Adipocyte (in vitro differentiated cells): ENCODE measurements at regions not wholly inside any gene's neighbourhood (a gene's known extent, or its start where the extent isn't known, plus 50 kb on each side); places are given as distances from the start of the nearest gene placed in this dataset.

Experiments used
- DNase-seq: peaks from one replicate; pipeline ENCODE4 v3.0.0-alpha.2; 2015; ENCODE audit warnings: low read depth
- H3K27me3 ChIP-seq: replicated peaks from 2 replicates; pipeline ENCODE4 v1.7.0; 2013; ENCODE audit warnings: mild to moderate bottlenecking, low read length, moderate library complexity; ENCODE audit not compliant: control insufficient read depth, insufficient read depth
- H3K36me3 ChIP-seq: 2 replicates; pipeline ENCODE4 v1.7.0; 2013; ENCODE audit warnings: low read length, mild to moderate bottlenecking, moderate library complexity; ENCODE audit not compliant: control insufficient read depth, insufficient read depth, severe bottlenecking
- H3K4me1 ChIP-seq: 2 replicates; pipeline ENCODE4 v1.7.0; 2013; ENCODE audit warnings: mild to moderate bottlenecking, low read length, moderate library complexity; ENCODE audit not compliant: control insufficient read depth, insufficient read depth
- H3K4me3 ChIP-seq: 2 replicates; pipeline ENCODE4 v1.7.0; 2013; ENCODE audit warnings: mild to moderate bottlenecking, low read length, moderate library complexity
- H3K9ac ChIP-seq: 2 replicates; pipeline ENCODE4 v1.7.0; 2013; ENCODE audit warnings: mild to moderate bottlenecking, low read length, moderate library complexity
- H3K9me3 ChIP-seq: 2 replicates; pipeline ENCODE4 v1.7.0; 2013; ENCODE audit warnings: mild to moderate bottlenecking, low read length, moderate library complexity; ENCODE audit not compliant: control insufficient read depth

DNA sequence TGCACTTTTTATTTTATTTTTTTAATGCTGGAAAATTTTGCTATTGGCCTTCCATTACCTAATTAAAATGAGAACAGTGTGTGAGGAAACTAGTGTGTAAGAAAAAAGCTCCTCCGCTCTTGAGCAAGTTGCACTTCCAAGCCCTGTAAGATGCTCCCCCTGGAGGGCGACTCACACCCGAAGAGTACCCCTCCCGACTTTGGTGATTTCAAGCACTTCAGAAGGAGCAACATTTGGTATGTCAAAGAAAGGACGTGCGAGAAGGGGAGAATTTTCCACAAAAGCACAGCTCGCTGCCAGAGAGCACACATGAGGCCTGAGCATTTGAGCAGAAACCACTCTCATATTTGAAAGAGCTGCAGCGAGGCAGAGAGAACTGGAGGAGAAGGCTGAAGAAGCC lies 504.4 kb downstream of the FGF9 start:
- Histone ChIP-seq H3K9ac (no peak overlapping the region), H3K27me3 (no peaks in the 10 kb centered on the region), H3K4me3 (no peak overlapping the region), H3K9me3 (no peaks in the 10 kb centered on the region), H3K4me1 (no peaks in the 10 kb centered on the region), H3K36me3 (no peaks in the 10 kb centered on the region)
- DNase-seq = no peak

DNA sequence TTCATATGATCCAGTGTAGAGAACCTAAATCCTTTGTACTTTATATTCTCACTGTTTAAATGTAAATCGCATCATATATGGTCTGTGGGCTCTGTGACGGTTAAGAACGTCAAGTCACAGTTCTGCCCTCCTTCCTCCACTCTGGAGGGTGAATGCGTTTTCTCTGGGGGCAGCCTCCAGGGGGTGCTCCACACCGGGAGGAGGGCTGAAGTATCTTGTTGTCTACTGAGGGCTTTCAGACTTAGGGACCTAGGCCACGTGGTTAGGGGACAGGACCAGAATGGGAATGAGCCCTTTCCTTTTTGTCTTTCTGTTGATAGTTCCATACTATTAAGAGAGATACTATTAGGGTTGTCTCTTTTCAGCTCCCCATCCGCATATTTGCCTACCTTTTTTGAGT lies 504.9 kb downstream of the FGF9 start:
- Histone ChIP-seq H3K36me3 (no peaks in the 10 kb centered on the region), H3K9me3 (no peaks in the 10 kb centered on the region), H3K9ac (no peak overlapping the region), H3K27me3 (no peaks in the 10 kb centered on the region), H3K4me1 (no peaks in the 10 kb centered on the region), H3K4me3 (no peak overlapping the region)
- DNase-seq = no peak

DNA sequence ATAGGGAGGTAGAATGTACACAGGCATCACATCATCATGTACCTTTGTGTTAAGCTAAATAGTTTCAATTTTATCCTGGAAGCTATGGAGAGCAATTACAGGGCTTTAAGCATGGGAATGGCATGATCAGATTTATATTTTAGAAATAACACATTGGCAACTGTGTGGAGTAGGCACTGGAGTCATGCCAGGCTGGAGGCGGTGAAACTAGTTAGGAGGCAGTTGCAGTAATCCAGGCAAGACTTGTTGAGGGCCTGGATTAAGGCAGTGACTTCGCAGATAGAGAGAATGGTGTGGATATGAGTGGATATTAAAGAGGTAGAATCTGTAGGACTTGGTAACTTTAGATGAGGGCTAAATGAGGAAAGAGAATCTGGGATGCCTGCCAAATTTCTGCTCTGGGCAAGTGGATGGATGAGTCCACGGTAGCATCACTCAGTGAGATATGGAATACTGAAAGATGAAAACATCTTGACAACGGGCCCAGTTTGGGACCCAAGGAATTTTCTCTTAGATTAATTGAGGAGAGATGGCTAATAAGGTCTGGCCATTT lies 506.2 kb downstream of the FGF9 start:
- no peaks in the 10 kb centered on the region for H3K4me1 ChIP-seq
- H3K9me3 ChIP-seq = no peaks in the 10 kb centered on the region
- no peak for DNase-seq
- no peak overlapping the region for H3K4me3 ChIP-seq
- H3K27me3 ChIP-seq = no peaks in the 10 kb centered on the region
- H3K36me3 ChIP-seq = no peaks in the 10 kb centered on the region
- H3K9ac ChIP-seq = no peak overlapping the region

DNA sequence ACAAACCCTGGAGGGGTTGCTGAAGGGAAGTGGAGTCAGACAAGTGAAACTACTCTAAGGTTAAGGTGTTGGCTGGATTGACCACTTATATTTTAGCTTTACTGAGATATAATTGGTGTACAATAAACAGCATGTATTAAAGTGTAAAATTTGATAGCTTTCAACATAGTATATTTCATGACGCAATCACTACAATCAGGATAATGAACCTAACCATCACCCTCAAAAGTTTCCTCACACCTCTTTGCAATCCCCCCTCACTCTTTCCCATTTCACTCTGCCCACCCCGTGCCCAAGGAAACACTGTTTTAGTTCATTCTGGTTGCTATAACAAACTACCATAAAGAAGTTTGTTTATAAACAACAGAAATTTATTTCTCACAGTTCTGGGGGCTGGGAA lies 508.0 kb downstream of the FGF9 start:
- no peak for DNase-seq
- Histone ChIP-seq H3K9me3 (no peaks in the 10 kb centered on the region), H3K4me3 (no peak overlapping the region), H3K4me1 (no peaks in the 10 kb centered on the region), H3K36me3 (no peaks in the 10 kb centered on the region), H3K9ac (no peak overlapping the region), H3K27me3 (no peaks in the 10 kb centered on the region)

DNA sequence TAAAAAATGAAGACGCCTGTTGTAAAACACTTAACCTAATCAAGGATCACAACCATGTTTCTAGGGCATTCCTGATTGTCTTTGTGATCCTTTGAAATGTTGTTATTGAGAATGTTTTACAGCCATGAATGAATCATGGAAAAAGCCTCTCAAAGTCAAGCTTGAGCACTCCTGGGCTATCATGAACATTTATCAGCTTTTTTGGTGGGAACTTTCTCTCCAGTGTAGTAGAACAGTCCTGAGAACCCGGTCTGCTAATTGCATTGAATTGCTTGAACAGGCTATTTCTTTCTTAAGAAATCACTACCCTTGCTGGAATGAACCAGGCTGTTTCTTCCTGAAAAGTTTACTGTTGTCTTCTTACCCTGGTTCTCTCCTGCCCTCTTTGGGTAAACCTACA lies 516.5 kb downstream of the FGF9 start:
- peaks cover 8% of the 10 kb centered on the region for H3K4me1 ChIP-seq
- no peak overlapping the region for H3K4me3 ChIP-seq
- H3K27me3 ChIP-seq = no peaks in the 10 kb centered on the region
- H3K36me3 ChIP-seq = no peaks in the 10 kb centered on the region
- H3K9ac ChIP-seq = no peak overlapping the region
- DNase-seq = no peak
- H3K9me3 ChIP-seq = no peaks in the 10 kb centered on the region

DNA sequence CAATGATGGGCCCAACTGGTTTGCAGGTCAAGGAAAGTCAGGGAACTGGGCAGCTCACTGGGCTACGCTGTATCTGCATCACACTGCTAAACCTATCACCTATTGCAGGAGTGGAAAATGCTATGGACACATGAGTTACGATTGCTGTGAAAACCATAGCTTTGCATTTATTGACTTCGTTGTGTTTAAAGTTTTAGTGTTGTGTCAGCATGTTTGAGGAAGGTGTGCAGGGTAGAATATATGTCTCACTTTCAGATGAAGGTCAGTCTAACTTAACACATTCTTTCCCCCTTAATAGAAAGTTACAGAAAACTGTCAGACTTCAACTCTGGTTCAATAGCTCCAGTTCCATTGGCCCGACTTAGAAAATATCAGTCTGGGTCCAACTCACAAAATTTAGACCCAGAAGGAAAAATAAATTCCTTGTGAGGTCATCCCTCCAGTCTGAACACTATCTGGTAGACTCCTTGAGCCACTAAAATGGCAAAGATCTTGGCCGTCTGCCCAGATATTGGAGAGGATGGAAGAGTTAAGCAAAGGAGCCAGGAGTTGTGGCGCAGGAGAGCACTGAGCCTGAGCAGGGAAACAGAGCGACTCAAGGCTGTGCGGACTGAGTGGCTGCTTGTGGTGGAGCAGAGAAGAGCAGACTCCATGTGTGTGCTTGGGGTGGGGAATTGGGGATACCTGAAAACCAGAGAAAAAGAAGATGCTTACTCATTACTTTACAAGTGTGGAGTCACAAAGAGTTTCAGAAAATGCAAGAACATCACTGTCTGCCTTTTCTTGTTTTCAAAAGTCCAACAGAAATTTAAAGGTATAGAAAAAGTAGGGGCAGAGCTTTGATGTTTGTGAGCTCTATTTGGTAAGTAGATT lies 518.5 kb downstream of the FGF9 start:
- no peaks in the 10 kb centered on the region for H3K27me3 ChIP-seq
- no peaks in the 10 kb centered on the region for H3K36me3 ChIP-seq
- H3K4me3 ChIP-seq = no peak overlapping the region
- no peak for DNase-seq
- H3K9ac ChIP-seq = no peak overlapping the region
- peaks cover 8% of the 10 kb centered on the region for H3K4me1 ChIP-seq
- no peaks in the 10 kb centered on the region for H3K9me3 ChIP-seq

DNA sequence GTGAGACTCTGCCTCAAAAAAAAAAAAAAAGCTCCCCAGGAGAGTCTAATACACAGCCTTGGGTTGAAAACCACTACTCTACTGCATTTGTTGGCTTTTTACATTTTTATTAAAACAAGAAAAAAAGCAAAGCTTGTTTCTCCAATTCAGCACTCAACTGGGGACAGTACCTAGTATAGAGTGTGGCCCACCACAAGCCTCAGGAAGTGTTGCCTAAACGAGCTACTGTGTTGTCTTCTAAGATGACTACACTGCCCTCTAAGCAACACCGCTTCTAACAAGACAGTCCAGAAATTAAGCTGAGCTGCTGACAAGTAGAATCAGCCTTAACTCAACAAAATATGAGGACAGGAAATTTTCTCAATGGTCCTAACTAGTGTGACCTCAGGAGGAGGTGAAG lies 522.2 kb downstream of the FGF9 start:
- H3K4me3 ChIP-seq = no peak overlapping the region
- H3K4me1 ChIP-seq = peaks cover under 1% of the 10 kb centered on the region
- DNase-seq = no peak
- no peaks in the 10 kb centered on the region for H3K27me3 ChIP-seq
- H3K36me3 ChIP-seq = no peaks in the 10 kb centered on the region
- no peak overlapping the region for H3K9ac ChIP-seq
- no peaks in the 10 kb centered on the region for H3K9me3 ChIP-seq

DNA sequence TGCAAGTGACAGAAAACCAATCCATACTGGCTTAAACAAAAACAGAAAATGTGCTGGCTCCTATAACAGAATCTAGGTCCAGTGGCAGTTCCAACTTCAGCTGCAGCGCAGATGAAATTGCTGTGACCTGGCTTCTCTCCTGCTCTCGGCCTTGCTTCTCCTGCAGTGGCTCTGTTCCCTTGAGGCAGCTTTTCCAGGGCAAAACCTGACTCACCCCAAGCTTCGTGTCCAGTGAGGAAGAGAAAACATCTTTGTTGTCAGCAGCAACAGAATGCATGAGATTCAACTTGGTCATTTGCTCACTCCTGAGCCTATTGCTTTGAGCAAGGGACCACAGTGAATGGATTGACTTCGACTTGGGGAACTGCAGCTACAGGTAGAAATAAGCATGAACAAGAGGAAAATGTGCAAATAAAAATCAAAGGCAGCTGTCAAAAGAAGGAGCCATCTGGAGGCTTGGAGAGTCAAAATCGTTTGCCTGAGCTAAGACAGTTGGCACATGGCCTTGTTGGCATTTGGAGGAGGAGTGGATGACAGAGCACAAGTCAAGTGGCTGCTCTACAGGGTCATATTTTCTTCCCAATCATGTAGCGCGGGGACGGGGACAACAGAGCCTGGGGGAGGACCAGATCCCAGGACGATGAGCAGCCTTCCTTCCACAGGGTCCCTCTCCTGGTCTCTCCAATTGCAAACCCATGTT lies 523.4 kb downstream of the FGF9 start:
- Histone ChIP-seq H3K36me3 (no peaks in the 10 kb centered on the region), H3K9ac (no peak overlapping the region), H3K27me3 (no peaks in the 10 kb centered on the region), H3K4me3 (no peak overlapping the region), H3K4me1 (peaks cover 4% of the 10 kb centered on the region), H3K9me3 (no peaks in the 10 kb centered on the region)
- DNase-seq = no peak

DNA sequence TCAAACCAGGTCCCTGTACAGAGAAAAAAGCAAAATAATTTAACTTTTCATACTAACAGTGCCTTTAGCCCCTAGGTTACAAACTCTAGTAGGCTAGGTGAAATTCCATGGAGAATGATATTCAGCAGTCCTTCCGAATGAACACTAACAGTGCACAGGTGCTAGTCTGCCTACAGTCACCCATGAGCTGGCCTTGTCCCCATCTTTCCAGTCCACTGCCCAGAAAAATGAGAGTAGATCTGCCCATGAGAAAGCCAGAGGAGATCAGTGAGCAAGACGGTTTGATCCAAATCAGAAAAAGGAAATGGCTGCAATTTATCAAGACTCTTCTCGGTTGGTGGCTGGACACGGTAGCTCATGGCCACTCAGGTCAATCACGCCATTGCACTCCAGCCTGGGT lies 524.9 kb downstream of the FGF9 start:
- Histone ChIP-seq H3K4me3 (no peak overlapping the region), H3K27me3 (no peaks in the 10 kb centered on the region), H3K9ac (no peak overlapping the region), H3K36me3 (no peaks in the 10 kb centered on the region), H3K4me1 (peaks cover 4% of the 10 kb centered on the region), H3K9me3 (no peaks in the 10 kb centered on the region)
- no peak for DNase-seq

DNA sequence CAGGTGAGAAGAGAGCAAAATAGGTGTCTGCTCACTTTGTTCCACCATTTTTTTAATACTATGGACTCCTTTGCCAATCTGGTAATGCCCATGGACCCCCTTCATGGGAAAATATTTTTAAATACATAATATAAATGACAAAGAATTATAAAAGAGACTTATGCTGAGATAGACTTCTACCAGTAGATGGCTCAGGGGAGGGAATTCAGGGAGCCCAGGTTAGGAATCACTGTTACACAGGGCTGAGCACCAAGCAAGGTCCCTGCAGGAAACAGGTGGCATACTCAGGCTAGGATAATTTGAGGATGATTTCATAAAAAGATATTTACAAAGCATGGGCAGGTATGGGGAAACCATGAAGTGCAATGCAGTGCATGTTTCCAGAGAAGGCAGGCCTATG lies 525.9 kb downstream of the FGF9 start:
- H3K9me3 ChIP-seq = no peaks in the 10 kb centered on the region
- no peak overlapping the region for H3K9ac ChIP-seq
- H3K27me3 ChIP-seq = no peaks in the 10 kb centered on the region
- H3K4me1 ChIP-seq = peaks cover 4% of the 10 kb centered on the region
- H3K36me3 ChIP-seq = no peaks in the 10 kb centered on the region
- DNase-seq = no peak
- H3K4me3 ChIP-seq = no peak overlapping the region

DNA sequence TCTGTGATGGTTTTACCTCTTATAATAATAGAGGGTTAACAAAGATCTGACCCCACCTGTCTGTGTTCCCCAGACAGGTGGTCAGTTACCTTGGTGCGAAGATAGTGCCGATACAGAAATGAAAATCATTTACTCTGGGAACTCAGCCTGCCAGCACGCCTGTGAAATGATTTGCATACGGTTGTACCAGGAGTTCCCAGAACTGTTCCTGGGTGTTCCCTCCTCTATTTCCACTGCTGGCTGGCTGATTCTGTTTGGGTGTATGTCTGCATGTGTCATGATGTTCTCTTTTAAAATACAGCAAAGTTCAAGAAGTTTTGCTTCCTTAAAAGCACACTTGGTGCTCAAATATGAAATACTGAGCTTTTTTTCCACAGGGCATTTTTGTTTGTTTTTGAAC lies 527.1 kb downstream of the FGF9 start:
- no peak for DNase-seq
- Histone ChIP-seq H3K27me3 (no peaks in the 10 kb centered on the region), H3K9me3 (no peaks in the 10 kb centered on the region), H3K4me3 (no peak overlapping the region), H3K4me1 (peaks cover 4% of the 10 kb centered on the region), H3K9ac (no peak overlapping the region), H3K36me3 (no peaks in the 10 kb centered on the region)
